Right lobe of liver (tissue), 6 donors: ENCODE measurements at regions not wholly inside any gene's neighbourhood (a gene's known extent, or its start where the extent isn't known, plus 50 kb on each side); places are given as distances from the start of the nearest gene placed in this dataset.
"Not testable (repeated sequence)": the region's sequence is repeated elsewhere in the genome, so short reads cannot be mapped to it uniquely, and the experiment has no call there.

Experiments used
- ATAC-seq, 4 donors: fragments of 200-7000 bp; cut with Tn5 transposase; one replicate each; pipeline ENCODE4 v1.9.1; 2020; ENCODE audit warnings: mild to moderate bottlenecking in 4 of 4, moderate library complexity in 4 of 4
- DNase-seq, 3 donors: peaks; one replicate each; pipeline ENCODE4 v3.0.0-alpha.2; 2020
- H3K27ac ChIP-seq, 3 donors: fragments of 200-600 bp; one replicate each; pipeline ENCODE4 v1.8.0; 2022
- H3K27me3 ChIP-seq, 2 donors: fragments of 200-600 bp; one replicate each; pipeline ENCODE4 v1.8.0; 2022
- H3K36me3 ChIP-seq, 4 donors: fragments of 200-600 bp; sonication (generic) in 1 of 4; one replicate each; pipeline versions ENCODE4 v1.5.1 to v1.8.0; 2017 to 2022; ENCODE audit warnings: control low read depth in 1 of 4
- H3K4me1 ChIP-seq, 4 donors: fragments of 200-600 bp; sonication (generic) in 1 of 4; one replicate each; pipeline versions ENCODE4 v1.5.1 to v1.8.0; 2017 to 2022; ENCODE audit warnings: control low read depth in 1 of 4
- H3K4me3 ChIP-seq, 3 donors: fragments of 200-600 bp; one replicate each; pipeline ENCODE4 v1.8.0; 2022
- H3K9me3 ChIP-seq, 4 donors: fragments of 200-600 bp; sonication (generic) in 1 of 4; one replicate each; pipeline versions ENCODE4 v1.5.1 to v1.8.0; 2017 to 2022; ENCODE audit warnings: control low read depth in 1 of 4
- POLR2A ChIP-seq: fragments of 450-650 bp; IDR thresholded peaks from one replicate; pipeline ENCODE4 v1.6.1; 2017; ENCODE audit warnings: antibody characterized with exemption, mild to moderate bottlenecking
- WGBS: methylation state at CpG from one replicate; pipeline ENCODE4 v1.1.6; 2018; ENCODE audit warnings: low coverage, low lambda C conversion rate; ENCODE audit not compliant: insufficient coverage; ENCODE audit errors: missing lambda C conversion rate; 5-methylcytosine and 5-hydroxymethylcytosine counted together
- intact Hi-C, 2 donors: fragments of 100-400 bp; cut with DNase I; formaldehyde crosslinking; loops; one replicate each; pipeline versions ENCODE4 v1.11.2 to v1.14.1; 2022
- TF ChIP-seq, protein P1 (sequence below), 4 donors: fragments of 200-600 bp in 3 of 4; fragments of 450-650 bp in 1 of 4; IDR thresholded peaks; one replicate each; pipeline versions ENCODE4 v1.5.1 to v1.8.0; 2016 to 2022; ENCODE audit warnings: antibody characterized with exemption in 4 of 4, mild to moderate bottlenecking in 2 of 4
- donor health status: DM: no; HTN: yes; CAD: no.
- donor health status: DM: no; HTN: no; CAD: no.
- donor health status: DM: no; HTN: no; CAD: no.
- donor health status: DM: no; HTN: yes; CAD: no.
- donor health status: DM: no; HTN: yes; CAD: no.

DNA sequence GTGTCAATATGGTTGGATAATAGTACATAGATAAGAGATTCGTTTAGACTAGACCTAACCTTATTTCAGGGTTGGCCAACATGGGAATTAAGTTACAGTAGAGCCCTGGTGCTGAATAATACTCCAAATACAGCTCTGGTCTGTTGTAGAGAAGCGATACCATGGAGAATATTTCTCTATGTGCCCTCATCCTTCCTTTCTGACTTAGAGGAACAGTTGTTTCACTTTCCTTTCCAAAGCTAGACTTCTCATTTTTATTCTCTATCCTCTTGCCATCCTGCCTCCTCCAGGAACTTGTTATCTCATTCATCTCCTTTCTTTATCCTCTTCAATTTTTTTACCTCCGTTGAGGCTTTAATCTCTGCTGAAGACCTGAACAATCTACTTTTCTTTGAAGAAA is 68.9 kb downstream of the EDN1 start:
- intact Hi-C loops = no loop called here
- H3K36me3 ChIP-seq = no peaks in the 10 kb centered on the region
- peaks cover 0 to 8% (median 3%) of the 10 kb centered on the region in 4 donors for H3K4me1 ChIP-seq
- H3K27me3 ChIP-seq = no peaks in the 10 kb centered on the region
- TF ChIP-seq POLR2A = no peak
- TF ChIP-seq, protein P1, sequence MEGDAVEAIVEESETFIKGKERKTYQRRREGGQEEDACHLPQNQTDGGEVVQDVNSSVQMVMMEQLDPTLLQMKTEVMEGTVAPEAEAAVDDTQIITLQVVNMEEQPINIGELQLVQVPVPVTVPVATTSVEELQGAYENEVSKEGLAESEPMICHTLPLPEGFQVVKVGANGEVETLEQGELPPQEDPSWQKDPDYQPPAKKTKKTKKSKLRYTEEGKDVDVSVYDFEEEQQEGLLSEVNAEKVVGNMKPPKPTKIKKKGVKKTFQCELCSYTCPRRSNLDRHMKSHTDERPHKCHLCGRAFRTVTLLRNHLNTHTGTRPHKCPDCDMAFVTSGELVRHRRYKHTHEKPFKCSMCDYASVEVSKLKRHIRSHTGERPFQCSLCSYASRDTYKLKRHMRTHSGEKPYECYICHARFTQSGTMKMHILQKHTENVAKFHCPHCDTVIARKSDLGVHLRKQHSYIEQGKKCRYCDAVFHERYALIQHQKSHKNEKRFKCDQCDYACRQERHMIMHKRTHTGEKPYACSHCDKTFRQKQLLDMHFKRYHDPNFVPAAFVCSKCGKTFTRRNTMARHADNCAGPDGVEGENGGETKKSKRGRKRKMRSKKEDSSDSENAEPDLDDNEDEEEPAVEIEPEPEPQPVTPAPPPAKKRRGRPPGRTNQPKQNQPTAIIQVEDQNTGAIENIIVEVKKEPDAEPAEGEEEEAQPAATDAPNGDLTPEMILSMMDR (IDR thresholded peaks at IDR 0.05) = no peak
- no peak overlapping the region for H3K4me3 ChIP-seq
- DNase-seq (no peak), ATAC-seq (peak in 2 of 4 donors; percentile 10 to 16)
- 43% methylated on average over 3 of the region's 3 CpGs for WGBS
- H3K27ac ChIP-seq = no peak overlapping the region
- no peaks in the 10 kb centered on the region for H3K9me3 ChIP-seq

DNA sequence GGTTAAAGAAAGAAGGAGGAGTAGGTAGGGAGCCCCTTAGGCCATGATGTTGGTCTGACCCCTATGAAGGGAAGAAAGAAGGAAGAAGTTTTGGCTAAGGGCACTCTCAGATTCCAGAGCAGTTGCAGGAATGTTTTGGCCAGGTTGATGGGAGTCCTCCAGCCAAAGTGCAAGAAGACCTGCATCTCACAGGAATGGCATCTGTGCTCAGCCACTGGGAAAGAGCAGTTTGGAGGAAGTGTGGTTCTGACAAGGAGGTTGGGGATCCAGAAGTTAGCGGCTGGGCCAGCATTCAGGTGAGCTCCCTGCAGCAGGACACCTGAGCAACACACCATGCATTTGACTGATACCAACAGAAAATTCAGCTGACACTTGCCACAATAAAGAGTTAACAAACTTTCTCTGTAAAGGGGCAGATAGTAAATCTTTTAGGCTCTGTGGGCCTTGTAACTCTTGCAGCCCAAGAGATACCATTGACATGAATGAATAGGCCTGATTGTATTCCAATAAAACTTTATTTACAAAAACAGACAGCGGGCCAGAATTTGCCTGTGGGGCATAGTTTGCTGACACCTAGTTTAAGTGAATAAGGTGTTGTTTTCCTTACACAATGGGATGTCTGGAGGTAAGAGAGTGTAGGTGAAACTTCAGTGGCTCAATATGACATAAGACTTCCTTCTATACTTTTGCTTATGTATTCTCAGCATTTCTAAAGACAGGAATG is 71.0 kb downstream of the EDN1 start:
- no peak for ATAC-seq
- 100% methylated on average over 1 of the region's 2 CpGs for WGBS
- H3K27me3 ChIP-seq = no peaks in the 10 kb centered on the region
- intact Hi-C loops = no loop called here
- no peak overlapping the region for H3K27ac ChIP-seq
- H3K9me3 ChIP-seq = no peaks in the 10 kb centered on the region
- H3K4me1 ChIP-seq = peaks cover 0 to 14% (median 6%) of the 10 kb centered on the region in 4 donors
- no peak for TF ChIP-seq POLR2A
- TF ChIP-seq, protein P1 (IDR thresholded peaks at IDR 0.05) = no peak
- no peaks in the 10 kb centered on the region for H3K36me3 ChIP-seq
- no peak overlapping the region for H3K4me3 ChIP-seq
- DNase-seq = no peak

DNA sequence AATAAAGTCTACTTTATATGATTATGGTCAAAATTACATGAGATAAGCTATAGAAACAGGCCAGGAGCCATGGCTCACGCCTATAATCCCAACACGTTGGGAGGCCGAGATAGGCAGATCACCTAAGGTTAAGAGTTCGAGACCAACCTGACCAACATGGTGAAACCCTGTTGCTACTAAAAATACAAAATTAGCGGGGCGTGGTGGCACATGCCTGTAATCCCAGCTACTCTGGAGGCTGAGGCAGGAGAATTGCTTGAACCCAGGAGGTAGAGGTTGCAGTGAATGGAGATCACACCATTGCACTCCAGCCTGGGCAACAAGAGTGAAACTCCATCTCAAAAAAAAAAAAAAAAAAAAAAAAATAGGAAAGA is 73.1 kb downstream of the EDN1 start:
- 100% methylated on average over 1 of the region's 6 CpGs for WGBS
- intact Hi-C loops, ATAC-seq: not testable (repeated sequence)

DNA sequence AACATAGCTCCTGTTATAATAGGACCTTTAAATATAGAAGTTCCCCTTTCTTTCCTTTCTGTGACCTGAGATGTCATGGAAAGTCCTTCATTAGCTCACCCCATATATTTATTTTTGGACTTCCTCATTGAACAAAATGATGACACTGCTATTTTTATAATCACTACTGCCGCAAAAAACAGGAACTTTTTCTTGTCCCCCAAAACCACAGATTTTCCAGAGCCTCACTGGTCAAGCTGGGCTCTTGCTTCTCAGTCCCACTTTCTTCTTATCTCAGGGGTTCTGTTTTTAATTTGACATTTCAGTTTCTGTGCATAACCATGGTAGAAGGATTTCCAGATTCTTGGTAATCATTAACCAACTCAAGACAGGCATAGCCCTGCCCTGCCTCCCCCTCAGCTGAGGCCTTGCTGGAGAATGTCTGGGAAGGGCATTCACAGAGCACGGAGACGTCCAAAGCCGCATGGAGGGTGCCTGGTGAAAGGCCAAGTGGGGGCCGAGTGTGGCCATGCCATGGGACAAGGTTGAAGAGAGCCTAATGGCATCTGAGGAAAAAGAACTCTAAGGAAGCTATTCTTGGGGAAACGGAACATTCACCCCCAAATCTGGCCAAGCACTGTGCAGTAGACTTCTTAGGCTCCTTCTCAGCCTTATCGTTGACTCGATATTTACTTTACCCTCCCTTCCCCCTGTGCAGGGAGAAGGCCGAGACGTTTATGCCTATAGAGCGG is 73.7 kb downstream of the EDN1 start:
- intact Hi-C loops = no loop called here
- H3K9me3 ChIP-seq = no peaks in the 10 kb centered on the region
- peaks cover 0 to 14% (median 7%) of the 10 kb centered on the region in 4 donors for H3K4me1 ChIP-seq
- WGBS = 41% methylated on average over 11 of the region's 11 CpGs
- peak overlapping the region; percentile 45 to 67 (median 62) for H3K27ac ChIP-seq
- H3K36me3 ChIP-seq = no peaks in the 10 kb centered on the region
- ATAC-seq (peak; percentile 71 to 80 (median 76)), DNase-seq (peak in 2 of 3 donors; percentile 50 to 62)
- no peak for TF ChIP-seq POLR2A
- TF ChIP-seq, protein P1 (IDR thresholded peaks at IDR 0.05) = no peak
- H3K4me3 ChIP-seq = no peak overlapping the region
- no peaks in the 10 kb centered on the region for H3K27me3 ChIP-seq

More for the DNA sequence above, 73.1 kb downstream of the EDN1 start:
- H3K27me3 ChIP-seq, H3K36me3 ChIP-seq, H3K4me3 ChIP-seq, H3K9me3 ChIP-seq, DNase-seq: not testable (repeated sequence)
- H3K27ac ChIP-seq = peak overlapping the region; percentile 45 to 62 (median 62)
- H3K4me1 ChIP-seq = peaks cover 0 to 14% (median 7%) of the 10 kb centered on the region in 4 donors

DNA sequence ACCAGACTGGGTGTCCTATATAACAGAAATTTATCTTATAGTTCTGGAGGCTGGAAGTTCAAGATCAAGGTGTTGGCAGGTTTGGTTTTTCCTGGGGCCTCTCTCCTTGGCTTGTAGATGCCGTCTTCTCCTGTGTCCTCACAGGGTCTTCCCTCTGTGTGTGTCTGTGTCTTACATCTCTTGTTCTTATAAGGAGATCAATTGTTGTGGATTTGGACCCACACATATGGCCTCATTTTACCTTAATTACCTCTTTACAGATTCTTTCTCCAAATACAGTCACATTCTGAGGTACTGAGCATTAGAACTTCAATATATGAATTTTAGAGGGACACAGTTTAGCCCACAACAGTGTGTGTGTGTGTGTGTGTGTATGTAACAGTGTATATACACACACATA is 74.5 kb downstream of the EDN1 start:
- no CpG with 5 or more reads among the region's 1 CpG for WGBS
- ATAC-seq (no peak), DNase-seq (no peak)
- intact Hi-C loops = no loop called here
- Histone ChIP-seq H3K4me1 (peaks cover 0 to 14% (median 7%) of the 10 kb centered on the region in 4 donors), H3K36me3 (no peaks in the 10 kb centered on the region), H3K9me3 (no peaks in the 10 kb centered on the region), H3K4me3 (no peak overlapping the region), H3K27ac (peak overlapping the region in 2 of 3 donors; percentile 38 to 73), H3K27me3 (no peaks in the 10 kb centered on the region)
- TF ChIP-seq, protein P1 (IDR thresholded peaks at IDR 0.05) = no peak
- TF ChIP-seq POLR2A = no peak
